AG09309 (cell line): ENCODE measurements at regions not wholly inside any gene's neighbourhood (a gene's known extent, or its start where the extent isn't known, plus 50 kb on each side); places are given as distances from the start of the nearest gene placed in this dataset.

Experiments used
- DNase-seq: peaks from one replicate; pipeline ENCODE4 v3.0.0-alpha.2; 2010; ENCODE audit warnings: low read depth
- H3K4me3 ChIP-seq: 2 replicates; pipeline ENCODE4 v1.5.1; 2011; ENCODE audit warnings: mild to moderate bottlenecking, low read depth, low read length, moderate library complexity; ENCODE audit not compliant: control insufficient read depth
- TF ChIP-seq, protein P1 (sequence below): IDR thresholded peaks from 2 replicates; pipeline ENCODE4 v1.5.1; 2011; ENCODE audit warnings: mild to moderate bottlenecking, low read depth, low read length, inconsistent platforms; ENCODE audit not compliant: insufficient read depth, control insufficient read depth; ENCODE audit errors: missing control alignments

DNA sequence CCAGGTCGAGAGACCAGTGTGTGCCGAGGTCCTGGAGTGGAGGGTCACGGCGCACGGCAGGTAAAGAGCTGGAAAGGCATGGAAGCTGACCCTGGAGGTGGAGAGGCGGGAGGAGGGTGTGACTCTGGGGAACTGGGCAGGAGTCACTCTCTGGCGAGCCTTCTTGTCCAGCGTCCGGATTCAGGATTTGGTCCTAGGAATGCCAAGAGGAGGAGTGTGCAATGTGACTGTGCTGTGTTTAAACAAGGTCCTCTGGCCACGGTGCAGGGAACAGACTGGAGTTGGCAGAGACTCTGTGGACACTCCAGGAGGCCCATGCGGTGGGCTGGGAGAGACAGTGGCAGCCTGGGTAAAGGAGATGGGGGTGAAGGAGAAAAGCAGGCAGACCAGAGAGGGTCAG lies 64.2 kb upstream of the CASZ1 start:
- H3K4me3 ChIP-seq, result no peak overlapping the region
- DNase-seq, result no peak
- TF ChIP-seq, protein P1, sequence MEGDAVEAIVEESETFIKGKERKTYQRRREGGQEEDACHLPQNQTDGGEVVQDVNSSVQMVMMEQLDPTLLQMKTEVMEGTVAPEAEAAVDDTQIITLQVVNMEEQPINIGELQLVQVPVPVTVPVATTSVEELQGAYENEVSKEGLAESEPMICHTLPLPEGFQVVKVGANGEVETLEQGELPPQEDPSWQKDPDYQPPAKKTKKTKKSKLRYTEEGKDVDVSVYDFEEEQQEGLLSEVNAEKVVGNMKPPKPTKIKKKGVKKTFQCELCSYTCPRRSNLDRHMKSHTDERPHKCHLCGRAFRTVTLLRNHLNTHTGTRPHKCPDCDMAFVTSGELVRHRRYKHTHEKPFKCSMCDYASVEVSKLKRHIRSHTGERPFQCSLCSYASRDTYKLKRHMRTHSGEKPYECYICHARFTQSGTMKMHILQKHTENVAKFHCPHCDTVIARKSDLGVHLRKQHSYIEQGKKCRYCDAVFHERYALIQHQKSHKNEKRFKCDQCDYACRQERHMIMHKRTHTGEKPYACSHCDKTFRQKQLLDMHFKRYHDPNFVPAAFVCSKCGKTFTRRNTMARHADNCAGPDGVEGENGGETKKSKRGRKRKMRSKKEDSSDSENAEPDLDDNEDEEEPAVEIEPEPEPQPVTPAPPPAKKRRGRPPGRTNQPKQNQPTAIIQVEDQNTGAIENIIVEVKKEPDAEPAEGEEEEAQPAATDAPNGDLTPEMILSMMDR, result no peak

- TF ChIP-seq, protein P1, result no peak
- DNase-seq, result no peak
- no peak overlapping the region for H3K4me3 ChIP-seq
Observed at GRCh38 chr1:10861822-10862221, 65.4 kb upstream of the CASZ1 start.

- H3K4me3 ChIP-seq, result no peak overlapping the region
- DNase-seq, result no peak
- TF ChIP-seq, protein P1, result no peak
Observed at GRCh38 chr1:10862743-10863335, 66.4 kb upstream of the CASZ1 start.

GRCh38 chr1:10863886-10864285 lies 67.4 kb upstream of the CASZ1 start:
- TF ChIP-seq, protein P1, result no peak
- H3K4me3 ChIP-seq, result no peak overlapping the region

GRCh38 chr1:10864776-10865175 lies 68.3 kb upstream of the CASZ1 start:
- TF ChIP-seq, protein P1, result no peak
- DNase-seq, result no peak

More at GRCh38 chr1:10863886-10864285, 67.4 kb upstream of the CASZ1 start:
- no peak for DNase-seq

GRCh38 chr1:10865518-10866320 lies 69.3 kb upstream of the CASZ1 start:
- H3K4me3 ChIP-seq, result no peak overlapping the region
- DNase-seq, result no peak
- TF ChIP-seq, protein P1, result no peak

More at GRCh38 chr1:10864776-10865175, 68.3 kb upstream of the CASZ1 start:
- no peak overlapping the region for H3K4me3 ChIP-seq
